HG02623 (cell line): ENCODE measurements at regions not wholly inside any gene's neighbourhood (a gene's known extent, or its start where the extent isn't known, plus 50 kb on each side); places are given as distances from the start of the nearest gene placed in this dataset.

ENCODE experiments used
- ATAC-seq: cut with Tn5 transposase; IDR thresholded peaks from one replicate; pipeline ENCODE4 v1.9.1; 2021; ENCODE audit warnings: moderate library complexity; ENCODE audit not compliant: unreplicated experiment

GRCh38 chr9:106726070-106726815 lies 136.7 kb upstream of the ZNF462 start:
- no peak for ATAC-seq

GRCh38 chr9:106727969-106728368 lies 135.0 kb upstream of the ZNF462 start:
- no peak for ATAC-seq

GRCh38 chr9:106728860-106729259 lies 134.1 kb upstream of the ZNF462 start:
- ATAC-seq = no peak

GRCh38 chr9:106731910-106732309 lies 131.1 kb upstream of the ZNF462 start:
- ATAC-seq = no peak

GRCh38 chr9:106733828-106734380 lies 129.1 kb upstream of the ZNF462 start:
- ATAC-seq = no peak

GRCh38 chr9:106737516-106737915 lies 125.5 kb upstream of the ZNF462 start:
- no peak for ATAC-seq

- ATAC-seq = no peak
These were observed 124.9 kb upstream of the ZNF462 start for GRCh38 chr9:106738109-106738508.

- no peak for ATAC-seq
These were observed 117.5 kb upstream of the ZNF462 start for GRCh38 chr9:106745457-106745856.

GRCh38 chr9:106745876-106746275 lies 117.1 kb upstream of the ZNF462 start:
- ATAC-seq = no peak

GRCh38 chr9:106751681-106752080 lies 111.3 kb upstream of the ZNF462 start:
- ATAC-seq = no peak

GRCh38 chr9:106752581-106752980 lies 110.4 kb upstream of the ZNF462 start:
- ATAC-seq = no peak

- ATAC-seq = peak; percentile 92
These were observed 109.8 kb upstream of the ZNF462 start for GRCh38 chr9:106753155-106753671.

GRCh38 chr9:106755736-106756135 lies 107.2 kb upstream of the ZNF462 start:
- no peak for ATAC-seq

- no peak for ATAC-seq
These were observed 105.5 kb upstream of the ZNF462 start for GRCh38 chr9:106757514-106757913.

- peak; percentile 88 for ATAC-seq
These were observed 104.1 kb upstream of the ZNF462 start for GRCh38 chr9:106758911-106759310.

- ATAC-seq = no peak
These were observed 101.5 kb upstream of the ZNF462 start for GRCh38 chr9:106761493-106761892.

GRCh38 chr9:106766616-106767015 lies 96.3 kb upstream of the ZNF462 start:
- ATAC-seq = no peak

- ATAC-seq = no peak
These were observed 93.6 kb upstream of the ZNF462 start for GRCh38 chr9:106769331-106769730.

GRCh38 chr9:106771608-106772007 lies 91.4 kb upstream of the ZNF462 start:
- ATAC-seq = no peak

GRCh38 chr9:106772523-106773290 lies 90.3 kb upstream of the ZNF462 start:
- no peak for ATAC-seq

GRCh38 chr9:106773750-106774149 lies 89.2 kb upstream of the ZNF462 start:
- no peak for ATAC-seq

GRCh38 chr9:106775960-106776359 lies 87.0 kb upstream of the ZNF462 start:
- no peak for ATAC-seq
